ENCODE measurements at regions not wholly inside any gene's neighbourhood (a gene's known extent, or its start where the extent isn't known, plus 50 kb on each side); places are given as distances from the start of the nearest gene placed in this dataset.

DNA sequence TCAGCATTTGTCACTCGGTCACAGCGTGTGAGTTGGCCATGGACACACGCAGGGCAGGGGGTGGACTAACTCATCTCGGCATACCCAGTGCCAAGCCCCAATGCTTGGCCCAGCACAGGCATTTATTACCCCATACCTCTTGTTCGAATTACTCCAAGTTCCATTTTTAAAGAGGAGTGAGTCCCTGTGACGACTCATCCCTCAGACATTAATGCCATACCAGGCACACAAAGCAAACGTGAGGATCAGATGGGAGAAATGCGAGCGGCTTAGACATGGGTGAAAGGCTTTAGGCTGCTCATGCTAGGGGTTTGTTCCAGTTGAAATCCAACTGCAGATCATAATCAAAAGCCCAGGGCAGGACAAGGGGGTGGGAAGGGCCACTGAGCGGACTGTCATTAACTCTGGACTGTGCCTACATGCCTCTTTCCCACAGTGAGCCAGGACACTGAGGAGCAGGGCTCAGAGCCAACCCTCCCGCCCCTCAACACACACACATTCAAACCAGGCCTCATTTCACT is 118.5 kb upstream of the NGF start:
- peaks cover 5 to 7% of the 10 kb centered on the region in 2 donors for H3K4me1 ChIP-seq
- peak overlapping the region; percentile 50 to 68 (median 58) for H3K27ac ChIP-seq
- no peaks in the 10 kb centered on the region for H3K9me3 ChIP-seq
- TF ChIP-seq, protein P1, sequence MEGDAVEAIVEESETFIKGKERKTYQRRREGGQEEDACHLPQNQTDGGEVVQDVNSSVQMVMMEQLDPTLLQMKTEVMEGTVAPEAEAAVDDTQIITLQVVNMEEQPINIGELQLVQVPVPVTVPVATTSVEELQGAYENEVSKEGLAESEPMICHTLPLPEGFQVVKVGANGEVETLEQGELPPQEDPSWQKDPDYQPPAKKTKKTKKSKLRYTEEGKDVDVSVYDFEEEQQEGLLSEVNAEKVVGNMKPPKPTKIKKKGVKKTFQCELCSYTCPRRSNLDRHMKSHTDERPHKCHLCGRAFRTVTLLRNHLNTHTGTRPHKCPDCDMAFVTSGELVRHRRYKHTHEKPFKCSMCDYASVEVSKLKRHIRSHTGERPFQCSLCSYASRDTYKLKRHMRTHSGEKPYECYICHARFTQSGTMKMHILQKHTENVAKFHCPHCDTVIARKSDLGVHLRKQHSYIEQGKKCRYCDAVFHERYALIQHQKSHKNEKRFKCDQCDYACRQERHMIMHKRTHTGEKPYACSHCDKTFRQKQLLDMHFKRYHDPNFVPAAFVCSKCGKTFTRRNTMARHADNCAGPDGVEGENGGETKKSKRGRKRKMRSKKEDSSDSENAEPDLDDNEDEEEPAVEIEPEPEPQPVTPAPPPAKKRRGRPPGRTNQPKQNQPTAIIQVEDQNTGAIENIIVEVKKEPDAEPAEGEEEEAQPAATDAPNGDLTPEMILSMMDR (IDR thresholded peaks at IDR 0.05 in 4 of 5, conservative IDR thresholded peaks at IDR 0.05 in 1 of 5) = no peak
- TF ChIP-seq POLR2A (IDR thresholded peaks at IDR 0.05) = no peak
- DNase-seq = peak in 1 of 2 donors; percentile 49
- H3K36me3 ChIP-seq = no peaks in the 10 kb centered on the region
- peak; percentile 37 to 77 for ATAC-seq
- intact Hi-C loops (cut with DNase I; ENCODE audit: low total_unique reads) (loop anchor here (2.0 to 5.0 kb wide), 2 partner anchors 274 to 318 kb away; no protein-coding TSS in a partner anchor), in situ Hi-C loops (cut with MboI; ENCODE audit: low sequenced_read_pairs in 4 of 4) (no loop called here)
- no peaks in the 10 kb centered on the region for H3K27me3 ChIP-seq
- H3K4me3 ChIP-seq = no peak overlapping the region

DNA sequence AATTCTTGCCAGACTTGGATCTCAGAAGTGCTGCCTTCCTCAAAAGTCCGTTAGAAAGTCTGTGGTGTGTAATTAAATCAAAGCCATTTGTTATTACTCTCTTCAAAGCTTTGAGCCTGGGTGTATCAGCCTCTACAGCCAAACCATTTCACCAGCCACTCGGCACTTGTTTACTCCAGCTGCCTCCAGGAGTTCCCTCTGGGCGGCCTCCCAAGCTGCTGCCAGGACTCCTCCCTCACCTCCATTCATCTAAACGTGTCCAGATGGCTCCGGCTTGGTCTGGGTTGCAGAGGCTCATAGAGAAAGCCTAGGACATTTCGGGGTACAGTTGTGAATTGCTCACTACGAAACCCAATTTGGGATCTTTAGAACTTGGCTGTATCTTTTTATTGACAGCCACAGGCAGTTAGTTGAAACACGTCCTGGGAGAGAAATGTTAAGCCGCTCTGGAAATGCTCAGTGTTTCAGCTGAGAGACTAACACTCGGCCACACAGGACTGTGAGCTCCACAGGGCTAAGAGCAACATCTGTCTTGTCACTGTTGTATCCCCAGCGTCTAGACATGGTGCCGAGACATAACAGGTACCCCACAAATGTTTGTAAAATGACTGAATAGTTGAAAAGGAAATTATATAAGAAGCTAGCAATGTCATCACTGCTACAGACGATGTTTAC is 116.9 kb upstream of the NGF start:
- ATAC-seq = peak; percentile 64 to 71
- no peak for TF ChIP-seq POLR2A (IDR thresholded peaks at IDR 0.05)
- TF ChIP-seq, protein P1 (IDR thresholded peaks at IDR 0.05 in 4 of 5, conservative IDR thresholded peaks at IDR 0.05 in 1 of 5) = no peak
- intact Hi-C loops (cut with DNase I; ENCODE audit: low total_unique reads) (loop anchor here (5.0 kb wide), 1 partner anchor 273 kb away; no protein-coding TSS in a partner anchor), in situ Hi-C loops (cut with MboI; ENCODE audit: low sequenced_read_pairs in 4 of 4) (no loop called here)
- peak; percentile 25 to 49 for DNase-seq
- Histone ChIP-seq H3K9me3 (no peaks in the 10 kb centered on the region), H3K4me3 (no peak overlapping the region), H3K36me3 (no peaks in the 10 kb centered on the region), H3K4me1 (peaks cover 5 to 7% of the 10 kb centered on the region in 2 donors), H3K27ac (no peak overlapping the region), H3K27me3 (no peaks in the 10 kb centered on the region)

DNA sequence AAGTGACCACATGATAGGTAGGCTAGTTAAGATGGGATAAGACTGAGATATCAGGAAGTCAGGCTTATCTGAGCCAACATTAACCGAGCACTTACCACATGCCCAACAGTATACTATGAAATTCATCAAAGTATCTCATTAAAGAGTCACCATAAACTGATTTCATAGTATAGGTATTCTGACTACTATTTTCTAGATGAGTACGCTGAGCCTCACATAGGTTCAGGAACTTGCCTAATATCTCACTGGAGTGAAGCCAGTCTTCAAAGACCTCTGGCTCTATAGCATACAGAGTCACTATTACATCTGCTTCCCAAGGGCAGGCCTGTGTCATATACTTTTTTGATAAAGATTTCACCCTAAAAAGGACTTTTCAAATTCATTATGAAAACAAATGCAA is 115.6 kb upstream of the NGF start:
- intact Hi-C loops (cut with DNase I; ENCODE audit: low total_unique reads) (no loop called here), in situ Hi-C loops (cut with MboI; ENCODE audit: low sequenced_read_pairs in 4 of 4) (no loop called here)
- no peak overlapping the region for H3K27ac ChIP-seq
- no peak overlapping the region for H3K4me3 ChIP-seq
- no peaks in the 10 kb centered on the region for H3K27me3 ChIP-seq
- H3K4me1 ChIP-seq = peaks cover 5 to 7% of the 10 kb centered on the region in 2 donors
- no peaks in the 10 kb centered on the region for H3K9me3 ChIP-seq
- no peaks in the 10 kb centered on the region for H3K36me3 ChIP-seq
- ATAC-seq (no peak), DNase-seq (no peak)
- no peak for TF ChIP-seq POLR2A (IDR thresholded peaks at IDR 0.05)
- TF ChIP-seq, protein P1 (IDR thresholded peaks at IDR 0.05 in 4 of 5, conservative IDR thresholded peaks at IDR 0.05 in 1 of 5) = no peak

DNA sequence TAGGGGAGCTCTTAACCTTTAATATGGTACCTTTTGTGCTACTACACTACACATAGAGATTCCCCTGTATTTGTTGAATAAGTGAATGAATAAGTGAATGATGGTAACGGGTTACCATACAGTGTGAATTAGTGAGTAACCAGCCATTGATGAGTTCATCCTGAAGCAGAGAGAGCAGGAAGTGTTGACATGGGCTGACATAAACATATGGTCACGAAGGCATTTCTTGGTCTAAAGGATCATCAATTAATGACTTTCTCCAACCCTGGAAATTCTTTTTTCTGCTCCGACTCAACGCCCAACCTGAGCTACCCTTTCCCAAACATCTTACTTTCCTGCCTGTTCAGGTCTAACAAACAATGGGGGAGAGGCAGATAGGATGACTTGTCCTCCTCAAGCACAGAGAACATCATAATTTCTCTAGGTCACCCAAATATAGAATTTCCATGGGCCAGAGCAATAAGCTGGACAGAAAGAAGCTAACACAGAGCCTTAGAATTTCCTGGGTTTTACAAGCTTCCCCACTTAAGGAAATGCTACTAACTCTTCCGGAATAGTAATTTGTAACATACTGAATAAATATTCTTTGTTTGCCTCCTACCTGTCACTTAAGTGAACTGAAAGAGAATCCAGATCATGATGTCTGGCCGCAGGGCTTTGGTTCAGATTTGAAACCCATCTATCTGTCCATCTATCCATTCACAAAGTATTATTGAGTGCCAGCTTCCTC is 114.7 kb upstream of the NGF start:
- H3K4me3 ChIP-seq = no peak overlapping the region
- DNase-seq (no peak), ATAC-seq (no peak)
- H3K27me3 ChIP-seq = no peaks in the 10 kb centered on the region
- no peak overlapping the region for H3K27ac ChIP-seq
- intact Hi-C loops (cut with DNase I; ENCODE audit: low total_unique reads) = no loop called here
- H3K9me3 ChIP-seq = no peaks in the 10 kb centered on the region
- in situ Hi-C loops (cut with MboI; ENCODE audit: low sequenced_read_pairs in 4 of 4) = no loop called here
- no peak for TF ChIP-seq POLR2A (IDR thresholded peaks at IDR 0.05)
- TF ChIP-seq, protein P1 (IDR thresholded peaks at IDR 0.05 in 4 of 5, conservative IDR thresholded peaks at IDR 0.05 in 1 of 5) = no peak
- no peaks in the 10 kb centered on the region for H3K36me3 ChIP-seq
- peaks cover 5 to 7% of the 10 kb centered on the region in 2 donors for H3K4me1 ChIP-seq

All from gastrocnemius medialis (tissue), 4 donors.